ENCODE measurements at regions not wholly inside any gene's neighbourhood (a gene's known extent, or its start where the extent isn't known, plus 50 kb on each side); places are given as distances from the start of the nearest gene placed in this dataset.

GRCh38 chr6:45830441-45831139, 185.1 kb downstream of the CLIC5 start:
- DNase-seq (ENCODE audit: low read depth in 2 of 3, low spot score in 2 of 3): peak in 2 of 3 experiments; percentile 38 to 53

- DNase-seq (ENCODE audit: low read depth in 2 of 3, low spot score in 2 of 3): no peak
Observed at GRCh38 chr6:45829873-45830272, 185.8 kb downstream of the CLIC5 start.

GRCh38 chr6:45827952-45828530, 187.6 kb downstream of the CLIC5 start:
- DNase-seq (ENCODE audit: low read depth in 2 of 3, low spot score in 2 of 3): no peak

- no peak for DNase-seq (ENCODE audit: low read depth in 2 of 3, low spot score in 2 of 3)
Observed at GRCh38 chr6:45822873-45823272, 192.8 kb downstream of the CLIC5 start.

- peak in 1 of 3 experiments; percentile 10 for DNase-seq (ENCODE audit: low read depth in 2 of 3, low spot score in 2 of 3)
Observed at GRCh38 chr6:45822246-45822812, 193.3 kb downstream of the CLIC5 start.

- DNase-seq (ENCODE audit: low read depth in 2 of 3, low spot score in 2 of 3): no peak
Observed at GRCh38 chr6:45818655-45819054, 197.0 kb downstream of the CLIC5 start.

GRCh38 chr6:45816674-45817297, 198.9 kb downstream of the CLIC5 start:
- DNase-seq (ENCODE audit: low read depth in 2 of 3, low spot score in 2 of 3): no peak

GRCh38 chr6:45815466-45816125, 200.1 kb downstream of the CLIC5 start:
- no peak for DNase-seq (ENCODE audit: low read depth in 2 of 3, low spot score in 2 of 3)

GRCh38 chr6:45814772-45815171, 200.9 kb downstream of the CLIC5 start:
- no peak for DNase-seq (ENCODE audit: low read depth in 2 of 3, low spot score in 2 of 3)

- DNase-seq (ENCODE audit: low read depth in 2 of 3, low spot score in 2 of 3): no peak
Observed at GRCh38 chr6:45813943-45814342, 201.7 kb downstream of the CLIC5 start.

GRCh38 chr6:45812922-45813321, 202.7 kb downstream of the CLIC5 start:
- DNase-seq (ENCODE audit: low read depth in 2 of 3, low spot score in 2 of 3): no peak

GRCh38 chr6:45808917-45809316, 206.7 kb downstream of the CLIC5 start:
- DNase-seq (ENCODE audit: low read depth in 2 of 3, low spot score in 2 of 3): no peak

GRCh38 chr6:45808042-45808645, 207.5 kb downstream of the CLIC5 start:
- no peak for DNase-seq (ENCODE audit: low read depth in 2 of 3, low spot score in 2 of 3)

- DNase-seq (ENCODE audit: low read depth in 2 of 3, low spot score in 2 of 3): no peak
Observed at GRCh38 chr6:45807311-45808041, 208.2 kb downstream of the CLIC5 start.

- no peak for DNase-seq (ENCODE audit: low read depth in 2 of 3, low spot score in 2 of 3)
Observed at GRCh38 chr6:45806172-45806571, 209.5 kb downstream of the CLIC5 start.

GRCh38 chr6:45803071-45803470, 212.6 kb downstream of the CLIC5 start:
- DNase-seq (ENCODE audit: low read depth in 2 of 3, low spot score in 2 of 3): no peak

- DNase-seq (ENCODE audit: low read depth in 2 of 3, low spot score in 2 of 3): peak in 2 of 3 experiments; percentile 33 to 36
Observed at GRCh38 chr6:45801471-45802289, 214.0 kb downstream of the CLIC5 start.

GRCh38 chr6:45800911-45801310, 214.7 kb downstream of the CLIC5 start:
- no peak for DNase-seq (ENCODE audit: low read depth in 2 of 3, low spot score in 2 of 3)

GRCh38 chr6:45795678-45796077, 220.0 kb downstream of the CLIC5 start:
- no peak for DNase-seq (ENCODE audit: low read depth in 2 of 3, low spot score in 2 of 3)

- DNase-seq (ENCODE audit: low read depth in 2 of 3, low spot score in 2 of 3): no peak
Observed at GRCh38 chr6:45794465-45794864, 221.2 kb downstream of the CLIC5 start.
